GM23248 (cell line): ENCODE measurements at regions not wholly inside any gene's neighbourhood (a gene's known extent, or its start where the extent isn't known, plus 50 kb on each side); places are given as distances from the start of the nearest gene placed in this dataset.
A peak's percentile ranks its signal among the peaks of the same experiment; 100 is the strongest.
"Not testable (repeated sequence)": the region's sequence is repeated elsewhere in the genome, so short reads cannot be mapped to it uniquely, and the experiment has no call there.

ENCODE experiments used
- DNase-seq: peaks from one replicate; pipeline ENCODE4 v3.0.0-alpha.2; 2015
- H2AFZ ChIP-seq: fragments of 200-600 bp; sonication (generic); 2 replicates; pipeline ENCODE4 v1.6.1; 2016; ENCODE audit warnings: antibody characterized with exemption
- H3F3A ChIP-seq: fragments of 200-600 bp; sonication (generic); 2 replicates; pipeline ENCODE4 v1.6.1; 2016; ENCODE audit warnings: mild to moderate bottlenecking, antibody characterized with exemption, mixed run types; ENCODE audit not compliant: insufficient read depth
- H3K27ac ChIP-seq: fragments of 200-600 bp; sonication (generic); 2 replicates; pipeline ENCODE4 v1.5.1; 2016; ENCODE audit warnings: mild to moderate bottlenecking
- H3K27me3 ChIP-seq: fragments of 200-600 bp; sonication (generic); replicated peaks from 2 replicates; pipeline ENCODE4 v1.6.1; 2016; ENCODE audit warnings: mild to moderate bottlenecking; ENCODE audit not compliant: insufficient read depth
- H3K36me3 ChIP-seq: fragments of 200-600 bp; sonication (generic); 2 replicates; pipeline ENCODE4 v1.6.1; 2016; ENCODE audit warnings: low read depth, mild to moderate bottlenecking
- H3K4me1 ChIP-seq: fragments of 200-600 bp; sonication (generic); 2 replicates; pipeline ENCODE4 v1.6.1; 2016; ENCODE audit warnings: mild to moderate bottlenecking; ENCODE audit not compliant: insufficient read depth
- H3K4me2 ChIP-seq: fragments of 200-600 bp; sonication (generic); one replicate; pipeline ENCODE4 v1.6.1; 2016; ENCODE audit warnings: mild to moderate bottlenecking; ENCODE audit not compliant: unreplicated experiment
- H3K4me3 ChIP-seq: fragments of 200-600 bp; sonication (generic); 2 replicates; pipeline ENCODE4 v1.5.1; 2016; ENCODE audit warnings: mild to moderate bottlenecking
- H3K79me2 ChIP-seq: fragments of 200-600 bp; sonication (generic); 2 replicates; pipeline ENCODE4 v1.6.1; 2016; ENCODE audit warnings: mild to moderate bottlenecking; ENCODE audit not compliant: insufficient read depth
- H3K9ac ChIP-seq: fragments of 200-600 bp; sonication (generic); 2 replicates; pipeline ENCODE4 v1.6.1; 2016; ENCODE audit warnings: mild to moderate bottlenecking
- H3K9me2 ChIP-seq: fragments of 200-600 bp; sonication (generic); 2 replicates; pipeline ENCODE4 v1.6.1; 2016; ENCODE audit warnings: mixed run types, mild to moderate bottlenecking, moderate library complexity; ENCODE audit not compliant: insufficient read depth
- H3K9me3 ChIP-seq: fragments of 200-600 bp; sonication (generic); one replicate; pipeline ENCODE4 v1.6.1; 2017; ENCODE audit warnings: low read depth
- H4K20me1 ChIP-seq: fragments of 200-600 bp; sonication (generic); 2 replicates; pipeline ENCODE4 v1.6.0; 2016; ENCODE audit not compliant: insufficient read depth
- EZH2 ChIP-seq: fragments of 200-600 bp; sonication (generic); IDR thresholded peaks from 2 replicates; pipeline ENCODE4 v1.6.1; 2018; ENCODE audit warnings: antibody characterized with exemption, mild to moderate bottlenecking; ENCODE audit not compliant: insufficient read depth, poor library complexity, severe bottlenecking
- EZH2phosphoT487 ChIP-seq: fragments of 200-600 bp; sonication (generic); IDR thresholded peaks from 2 replicates; pipeline ENCODE4 v1.6.1; 2018; ENCODE audit warnings: antibody characterized with exemption, moderate library complexity, mild to moderate bottlenecking, low read depth; ENCODE audit not compliant: insufficient read depth
- WGBS, 2 experiments: methylation state at CpG; one replicate each; pipeline ENCODE4 v1.1.6; 2015 to 2017; ENCODE audit warnings: low lambda C conversion rate in 2 of 2, low coverage in 1 of 2; ENCODE audit errors: missing lambda C conversion rate in 2 of 2; 5-methylcytosine and 5-hydroxymethylcytosine counted together
- in situ Hi-C: fragments of 300-500 bp; cut with MboI; formaldehyde crosslinking; loops from 2 replicates; pipeline ENCODE4 v1.15.0; 2020

DNA sequence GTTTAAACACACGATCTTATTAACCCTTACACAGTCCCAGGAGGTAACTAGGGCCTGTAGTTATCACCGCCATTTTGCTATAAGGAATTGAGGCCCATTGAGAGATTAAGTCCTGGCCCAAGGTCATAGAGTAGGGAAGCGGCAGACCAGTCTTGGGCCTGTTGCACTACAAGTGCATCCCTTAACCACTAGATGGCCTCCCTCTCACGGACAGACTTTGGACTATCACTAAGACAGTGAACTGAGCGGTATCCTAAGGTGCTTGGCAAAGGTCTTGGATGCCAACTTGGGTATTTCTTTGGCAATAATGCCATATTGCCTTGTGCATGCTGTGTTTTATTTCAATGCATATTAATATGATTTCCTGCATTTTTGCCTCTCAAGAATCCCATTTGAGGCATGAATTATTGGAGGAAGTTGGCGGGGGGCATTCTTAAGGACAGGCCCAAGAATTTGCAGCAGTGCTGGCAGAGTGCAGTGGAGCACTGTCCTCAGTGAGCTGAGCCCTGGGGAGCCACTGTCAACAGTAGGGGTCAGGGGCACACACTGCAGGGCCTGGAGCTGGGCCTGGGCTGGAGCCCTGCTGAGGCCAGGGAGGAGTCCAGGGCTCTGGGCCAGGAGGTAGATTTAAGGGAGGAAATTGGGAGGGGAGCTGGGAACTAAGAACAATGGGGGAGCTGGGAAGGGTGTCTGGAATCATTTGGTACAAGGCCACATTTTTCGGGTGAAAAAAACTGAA is 147.4 kb downstream of the SMIM20 start:
- Histone ChIP-seq H3K79me2 (no peaks in the 10 kb centered on the region), H3K36me3 (no peaks in the 10 kb centered on the region), H2AFZ (no peak overlapping the region), H3K9me3 (no peaks in the 10 kb centered on the region), H3K9ac (no peak overlapping the region), H3F3A (peaks cover 6% of the 10 kb centered on the region; the same call in 1 of the 2 replicates), H3K27me3 (peaks cover 3% of the 10 kb centered on the region; the same call in 1 of the 2 replicates), H3K27ac (no peak overlapping the region), H3K4me3 (no peak overlapping the region), H3K4me2 (no peak overlapping the region), H4K20me1 (no peaks in the 10 kb centered on the region), H3K9me2 (no peaks in the 10 kb centered on the region), H3K4me1 (no peaks in the 10 kb centered on the region)
- peak; percentile 45 for DNase-seq
- WGBS, 2 experiments = 74 to 75% methylated on average over 7 of the region's 7 CpGs
- in situ Hi-C loops = no loop called here
- TF ChIP-seq EZH2phosphoT487 (no peak), EZH2 (no peak)

DNA sequence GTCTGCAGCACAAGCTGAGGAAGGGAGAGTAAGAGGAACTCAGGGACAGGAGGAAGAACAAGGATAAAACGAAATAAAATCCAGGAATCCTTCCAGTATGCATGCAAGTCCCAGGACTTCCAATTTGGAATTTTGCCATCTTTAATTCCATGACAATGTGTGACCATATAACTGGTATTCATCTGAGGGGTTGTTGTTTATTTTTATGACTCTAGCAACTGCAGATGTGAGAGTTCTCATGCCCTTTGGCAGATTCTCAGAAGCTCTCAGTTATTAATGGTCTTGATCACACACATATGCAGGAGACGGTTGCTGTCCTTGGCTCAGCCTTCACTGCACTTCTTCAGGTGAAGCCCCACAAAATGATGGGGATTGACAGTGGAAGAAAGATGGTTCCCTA is 148.2 kb downstream of the SMIM20 start:
- 60 to 64% methylated on average over 2 of the region's 2 CpGs for WGBS, 2 experiments
- Histone ChIP-seq H2AFZ (no peak overlapping the region), H3K4me1 (no peaks in the 10 kb centered on the region), H3K79me2 (no peaks in the 10 kb centered on the region), H3K27me3 (peaks cover 8% of the 10 kb centered on the region; the same call in 1 of the 2 replicates), H3K4me2 (no peak overlapping the region), H3K9me2 (no peaks in the 10 kb centered on the region), H3K36me3 (no peaks in the 10 kb centered on the region), H3K9me3 (no peaks in the 10 kb centered on the region), H3K27ac (no peak overlapping the region), H3K4me3 (no peak overlapping the region), H3K9ac (no peak overlapping the region), H3F3A (peaks cover 6% of the 10 kb centered on the region; the same call in 1 of the 2 replicates), H4K20me1 (no peaks in the 10 kb centered on the region)
- no peak for TF ChIP-seq EZH2phosphoT487
- no peak for TF ChIP-seq EZH2
- DNase-seq = peak; percentile 38
- in situ Hi-C loops = no loop called here

DNA sequence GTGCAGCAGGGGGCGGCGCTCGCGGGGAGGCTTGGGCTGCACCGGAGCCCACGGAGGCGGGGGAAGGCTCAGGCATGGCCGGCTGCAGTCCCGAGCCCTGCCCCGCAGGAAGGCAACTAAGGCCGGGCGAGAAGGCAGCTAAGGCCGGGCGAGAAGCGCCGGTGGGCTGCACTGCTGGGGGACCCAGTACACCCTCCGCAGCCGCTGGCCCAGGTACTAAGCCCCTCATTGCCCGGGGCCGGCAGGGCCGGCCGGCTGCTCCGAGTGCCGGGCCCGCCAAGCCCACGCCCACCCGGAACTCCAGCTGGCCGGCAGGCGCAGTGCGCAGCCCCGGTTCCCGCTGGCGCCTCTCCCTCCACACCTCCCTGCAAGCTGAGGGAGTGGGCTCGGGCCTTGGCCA is 150.0 kb downstream of the SMIM20 start:
- H3K9me2 ChIP-seq, H3K9ac ChIP-seq, H3F3A ChIP-seq, H3K27me3 ChIP-seq, in situ Hi-C loops, H3K4me1 ChIP-seq, H3K36me3 ChIP-seq, H3K27ac ChIP-seq, H3K9me3 ChIP-seq, H3K79me2 ChIP-seq, H4K20me1 ChIP-seq, H2AFZ ChIP-seq, H3K4me2 ChIP-seq, H3K4me3 ChIP-seq, DNase-seq: not testable (repeated sequence)
- WGBS, 2 experiments = 95 to 97% methylated on average over 18 to 34 of the region's 34 CpGs

DNA sequence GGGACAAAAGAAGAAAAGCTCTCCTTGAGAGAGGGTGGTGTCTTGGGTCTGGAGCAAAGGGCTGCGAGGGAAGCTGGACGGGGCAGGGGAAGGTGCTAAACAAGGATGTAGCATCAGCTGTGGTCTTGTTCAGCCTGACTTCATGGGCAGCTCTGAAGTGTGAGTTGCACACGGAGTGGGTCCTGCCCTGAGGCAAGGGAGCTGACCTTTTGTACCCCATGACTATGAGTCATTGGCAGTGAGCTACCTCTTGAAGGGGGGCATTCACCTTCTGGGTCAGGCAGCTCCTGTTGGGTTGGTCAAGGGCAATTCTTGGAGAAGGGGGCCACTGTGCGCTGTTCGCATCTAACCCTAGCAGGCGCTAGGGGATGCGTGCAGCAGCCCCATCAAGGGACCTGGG is 151.8 kb downstream of the SMIM20 start:
- no peak for TF ChIP-seq EZH2
- TF ChIP-seq EZH2phosphoT487 = no peak
- 88 to 91% methylated on average over 7 of the region's 7 CpGs for WGBS, 2 experiments
- H2AFZ ChIP-seq = no peak overlapping the region

More for the DNA sequence above, 151.8 kb downstream of the SMIM20 start:
- no peak overlapping the region for H3K9ac ChIP-seq
- peaks cover 8% of the 10 kb centered on the region; the same call in 1 of the 2 replicates for H3K27me3 ChIP-seq
- in situ Hi-C loops = no loop called here
- H3K79me2 ChIP-seq = no peaks in the 10 kb centered on the region
- H3K4me3 ChIP-seq = no peak overlapping the region
- H3K9me2 ChIP-seq = no peaks in the 10 kb centered on the region
- no peaks in the 10 kb centered on the region for H4K20me1 ChIP-seq
- H3K4me1 ChIP-seq = no peaks in the 10 kb centered on the region
- H3K4me2 ChIP-seq = no peak overlapping the region
- no peaks in the 10 kb centered on the region for H3K36me3 ChIP-seq
- no peaks in the 10 kb centered on the region for H3K9me3 ChIP-seq
- H3K27ac ChIP-seq = no peak overlapping the region
- no peaks in the 10 kb centered on the region for H3F3A ChIP-seq
- no peak for DNase-seq
